AG09319 (cell line): ENCODE measurements at regions not wholly inside any gene's neighbourhood (a gene's known extent, or its start where the extent isn't known, plus 50 kb on each side); places are given as distances from the start of the nearest gene placed in this dataset.
"Not testable (repeated sequence)": the region's sequence is repeated elsewhere in the genome, so short reads cannot be mapped to it uniquely, and the experiment has no call there.

ENCODE experiments used
- DNase-seq: peaks from one replicate; pipeline ENCODE4 v3.0.0-alpha.2; 2010; ENCODE audit warnings: low read depth; ENCODE audit errors: extremely low read depth
- TF ChIP-seq, protein P1 (sequence below): IDR thresholded peaks from 2 replicates; pipeline ENCODE4 v1.5.1; 2011; ENCODE audit warnings: low read depth, mild to moderate bottlenecking, inconsistent platforms, low read length, moderate library complexity

DNA sequence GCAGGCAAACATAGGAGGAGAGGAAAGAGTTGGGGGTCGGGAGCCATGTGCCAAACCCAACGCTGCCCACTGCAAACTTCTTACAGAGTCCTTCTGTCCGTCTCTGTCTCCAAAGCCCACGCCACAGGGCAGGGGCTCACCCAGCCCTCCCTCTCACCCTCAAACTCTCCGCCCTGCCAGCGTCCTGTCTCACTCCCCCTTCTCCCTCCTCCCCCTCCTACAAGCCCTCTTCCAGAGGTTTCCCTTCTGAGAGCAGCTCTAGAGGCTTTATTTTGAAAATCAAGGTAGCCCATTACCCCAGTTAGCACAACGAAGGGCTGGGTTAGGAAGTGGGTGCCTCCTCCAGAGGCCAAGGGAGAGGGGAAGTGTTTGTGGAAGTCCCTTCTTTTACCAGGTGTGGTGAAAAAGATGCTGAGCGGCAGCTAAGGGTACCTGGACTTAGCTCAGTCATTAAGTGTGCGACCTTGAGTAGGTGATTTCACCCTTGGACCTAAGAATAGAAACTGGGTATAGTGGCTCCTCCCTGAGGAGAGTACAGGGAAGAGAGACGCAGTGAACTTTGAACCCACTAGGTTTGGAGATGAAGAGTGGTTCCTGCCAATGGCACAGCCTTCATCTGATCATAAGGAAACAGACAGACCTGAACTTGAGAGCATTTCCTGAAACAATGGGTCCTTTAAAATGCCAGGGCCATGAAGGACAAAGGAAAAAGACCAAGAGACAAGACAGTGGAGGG lies 123.8 kb downstream of the BANF2 start:
- DNase-seq = no peak

DNA sequence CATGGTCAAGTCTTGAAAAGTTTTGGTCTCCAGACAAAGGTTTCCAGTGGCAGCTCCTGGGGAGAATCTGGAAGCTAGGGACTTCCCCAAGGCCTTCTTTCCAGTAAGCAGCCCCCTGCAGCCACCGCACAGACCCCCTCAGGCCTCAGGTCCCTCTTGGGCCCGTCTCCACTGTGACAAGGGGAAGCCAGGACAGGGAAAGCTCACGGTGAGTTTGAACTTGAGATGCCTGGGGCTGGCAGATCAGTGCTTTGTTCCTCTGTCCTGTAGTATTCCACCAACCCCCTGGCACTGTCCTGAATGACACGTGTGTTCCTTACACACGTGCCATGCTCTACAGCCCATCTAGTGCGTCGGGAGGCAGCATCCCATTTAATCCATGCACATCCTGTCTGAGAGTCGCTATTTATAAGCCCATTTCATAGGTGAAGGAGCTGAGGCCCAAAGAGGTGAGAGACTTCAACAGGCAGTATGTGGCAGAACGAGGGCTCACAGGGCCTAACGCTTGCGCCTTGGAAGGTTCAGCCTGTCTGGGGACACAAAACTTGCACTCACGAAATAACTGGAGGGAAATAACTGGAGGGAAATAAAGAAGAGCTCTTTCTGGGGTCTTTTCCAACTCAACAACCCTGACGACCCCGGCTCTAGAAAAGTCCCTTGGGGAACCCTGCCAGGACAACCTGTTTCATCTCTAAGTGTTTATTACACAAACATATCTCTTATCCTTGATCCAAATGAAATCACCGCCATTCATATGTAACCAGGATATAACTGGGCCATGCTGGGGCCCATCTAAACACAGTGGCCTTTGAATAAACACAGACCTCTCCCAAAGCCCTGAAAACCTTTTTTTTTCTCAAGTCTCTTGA lies 123.0 kb downstream of the BANF2 start:
- TF ChIP-seq, protein P1, sequence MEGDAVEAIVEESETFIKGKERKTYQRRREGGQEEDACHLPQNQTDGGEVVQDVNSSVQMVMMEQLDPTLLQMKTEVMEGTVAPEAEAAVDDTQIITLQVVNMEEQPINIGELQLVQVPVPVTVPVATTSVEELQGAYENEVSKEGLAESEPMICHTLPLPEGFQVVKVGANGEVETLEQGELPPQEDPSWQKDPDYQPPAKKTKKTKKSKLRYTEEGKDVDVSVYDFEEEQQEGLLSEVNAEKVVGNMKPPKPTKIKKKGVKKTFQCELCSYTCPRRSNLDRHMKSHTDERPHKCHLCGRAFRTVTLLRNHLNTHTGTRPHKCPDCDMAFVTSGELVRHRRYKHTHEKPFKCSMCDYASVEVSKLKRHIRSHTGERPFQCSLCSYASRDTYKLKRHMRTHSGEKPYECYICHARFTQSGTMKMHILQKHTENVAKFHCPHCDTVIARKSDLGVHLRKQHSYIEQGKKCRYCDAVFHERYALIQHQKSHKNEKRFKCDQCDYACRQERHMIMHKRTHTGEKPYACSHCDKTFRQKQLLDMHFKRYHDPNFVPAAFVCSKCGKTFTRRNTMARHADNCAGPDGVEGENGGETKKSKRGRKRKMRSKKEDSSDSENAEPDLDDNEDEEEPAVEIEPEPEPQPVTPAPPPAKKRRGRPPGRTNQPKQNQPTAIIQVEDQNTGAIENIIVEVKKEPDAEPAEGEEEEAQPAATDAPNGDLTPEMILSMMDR = no peak
- DNase-seq = no peak

More for the DNA sequence above, 123.8 kb downstream of the BANF2 start:
- TF ChIP-seq, protein P1 = no peak

DNA sequence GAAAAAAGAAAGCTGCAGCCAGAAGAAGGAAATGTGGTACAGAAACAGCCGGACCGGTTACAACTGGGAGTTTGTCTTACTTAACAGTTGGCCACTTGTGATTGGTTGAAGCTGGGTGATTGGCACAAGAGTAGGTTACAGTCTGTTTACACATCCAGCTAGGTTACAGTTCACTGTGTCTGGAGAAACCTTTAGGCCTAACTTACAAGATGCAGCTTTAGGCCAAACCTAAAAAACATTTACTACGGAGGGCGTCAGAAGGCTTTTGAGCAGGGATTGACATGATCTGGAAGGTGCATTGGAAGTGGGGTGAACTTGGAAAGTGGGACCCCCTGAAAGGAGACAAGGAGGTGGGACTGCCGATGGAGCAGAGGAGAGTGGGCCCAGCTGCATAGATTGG lies 122.3 kb downstream of the BANF2 start:
- DNase-seq = peak; percentile 69
- TF ChIP-seq, protein P1 = no peak

DNA sequence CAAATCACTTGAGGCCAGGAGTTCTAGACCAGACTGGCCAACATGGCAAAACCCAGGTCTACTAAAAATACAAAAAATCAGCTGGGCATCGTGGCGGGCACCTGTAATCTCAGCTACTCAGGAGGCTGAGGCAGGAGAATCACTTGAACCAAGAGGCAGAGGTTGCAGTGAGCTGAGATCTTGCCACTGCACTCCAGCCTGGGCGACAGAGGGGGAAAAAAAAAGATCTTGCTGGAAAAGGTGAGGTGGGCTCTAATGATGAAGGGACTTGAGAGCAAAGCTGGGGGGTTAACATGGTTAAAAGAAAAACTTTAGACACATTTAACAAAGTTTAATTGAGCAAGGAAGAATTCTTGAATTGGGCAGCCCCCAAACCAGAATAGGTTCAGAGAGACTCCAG lies 121.8 kb downstream of the BANF2 start:
- DNase-seq = not testable (repeated sequence)

DNA sequence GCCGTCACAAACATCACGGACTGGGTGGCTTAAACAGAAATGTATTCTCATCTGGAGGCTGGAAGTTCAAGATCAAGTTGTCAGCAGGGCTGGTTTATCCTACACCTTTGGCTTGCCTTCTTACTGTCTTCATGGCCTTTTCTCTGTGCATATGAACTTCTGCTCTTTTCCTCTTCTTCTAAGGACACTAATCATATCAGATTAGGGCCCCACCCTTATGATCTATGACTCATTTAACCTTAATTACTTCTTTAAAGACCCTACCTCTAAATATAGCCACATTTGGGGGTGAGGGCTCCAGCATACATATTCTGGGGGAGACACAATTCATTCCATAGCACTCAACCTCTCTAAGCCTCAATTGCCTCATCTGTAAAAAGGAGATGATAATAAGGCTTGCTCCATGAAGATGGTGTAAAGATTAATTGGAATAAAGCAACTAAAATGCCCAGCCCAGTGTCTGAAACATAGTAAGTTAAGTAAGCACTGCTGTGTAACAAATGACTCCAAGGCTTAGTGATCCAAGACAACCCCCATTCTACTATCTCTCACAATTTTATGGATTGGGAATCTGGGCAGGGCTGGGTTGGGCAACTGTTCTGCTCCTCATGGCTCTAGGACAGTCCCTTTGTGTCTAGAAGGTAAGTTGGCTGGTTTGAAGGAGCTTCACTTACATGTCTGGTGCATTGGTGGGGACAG lies 119.8 kb downstream of the BANF2 start:
- TF ChIP-seq, protein P1 = no peak
- no peak for DNase-seq

DNA sequence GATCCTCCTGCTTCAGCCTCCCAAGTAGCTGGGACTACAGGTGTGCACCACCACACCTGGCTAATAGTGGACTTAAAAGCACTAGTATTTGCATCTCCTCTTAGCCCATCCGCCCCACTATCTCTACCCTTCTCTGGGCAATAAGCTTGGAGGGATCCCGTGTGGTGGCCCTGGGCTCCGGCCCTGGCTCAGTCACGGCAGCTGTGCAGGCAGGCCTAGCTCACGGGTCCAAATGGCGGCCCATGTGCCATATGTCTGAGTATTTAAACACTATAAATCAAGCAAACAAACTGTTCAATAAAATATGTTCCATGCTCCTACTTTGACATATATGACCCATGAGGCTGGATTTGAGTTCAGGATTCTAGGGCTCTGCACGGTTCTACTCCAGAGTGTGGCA lies 118.4 kb downstream of the BANF2 start:
- TF ChIP-seq, protein P1 = no peak
- DNase-seq = no peak

DNA sequence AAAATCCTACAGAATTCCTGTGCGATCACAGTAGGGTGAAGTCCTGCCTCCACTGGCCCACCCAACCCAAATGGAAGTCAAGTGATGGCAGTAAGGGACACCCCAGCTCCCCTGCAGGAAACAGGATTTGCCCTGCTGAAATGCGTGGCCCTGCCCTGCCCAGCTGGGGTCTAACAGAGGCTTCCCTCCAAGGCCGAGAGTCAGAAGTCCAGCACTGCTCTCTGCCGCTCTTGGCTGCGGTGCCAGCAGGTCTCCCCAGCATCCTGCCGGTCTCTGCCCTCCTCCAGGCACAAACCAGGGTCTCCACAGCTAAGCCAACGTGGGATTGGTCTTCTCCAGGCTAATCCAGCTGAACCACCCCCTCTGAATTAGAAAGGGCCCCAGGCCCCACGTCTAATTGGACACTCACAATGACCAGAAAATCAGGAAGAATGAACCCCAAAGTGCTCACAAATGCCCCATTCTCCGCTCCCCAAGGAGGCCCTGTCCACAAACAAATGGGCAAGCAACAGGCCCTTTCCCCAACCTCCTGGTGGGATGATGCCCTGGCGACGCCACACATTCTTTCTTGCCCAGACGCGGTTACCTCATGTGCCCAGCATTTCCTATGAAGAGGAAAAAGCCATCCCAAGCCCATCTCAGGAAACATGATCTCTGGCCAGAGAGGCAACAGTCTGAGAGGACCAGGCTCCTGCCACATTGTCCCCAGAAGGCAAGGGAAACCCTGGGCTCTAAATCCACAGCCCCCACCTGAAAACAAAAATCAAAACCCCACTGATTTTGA lies 117.2 kb downstream of the BANF2 start:
- no peak for DNase-seq
- TF ChIP-seq, protein P1 = no peak
